GM23338 (cell line): ENCODE measurements at regions not wholly inside any gene's neighbourhood (a gene's known extent, or its start where the extent isn't known, plus 50 kb on each side); places are given as distances from the start of the nearest gene placed in this dataset.
"Not testable (repeated sequence)": the region's sequence is repeated elsewhere in the genome, so short reads cannot be mapped to it uniquely, and the experiment has no call there.

Experiments
- ATAC-seq: fragments of 200-7000 bp; cut with Tn5 transposase; 3 replicates; pipeline ENCODE4 v1.9.1; 2020
- DNase-seq: peaks from one replicate; pipeline ENCODE4 v3.0.0-alpha.2; 2015; ENCODE audit warnings: low spot score
- H2AFZ ChIP-seq: fragments of 200-600 bp; sonication (generic); 2 replicates; pipeline ENCODE4 v1.8.0; 2016; ENCODE audit warnings: antibody characterized with exemption, mild to moderate bottlenecking, moderate library complexity
- H3F3A ChIP-seq: fragments of 200-600 bp; sonication (generic); replicated peaks from 2 replicates; pipeline ENCODE4 v1.8.0; 2017; ENCODE audit warnings: antibody characterized with exemption, mixed run types, low read depth
- H3K27ac ChIP-seq: fragments of 200-600 bp; sonication (generic); 2 replicates; pipeline ENCODE4 v1.6.1; 2016; ENCODE audit warnings: low read depth
- H3K27me3 ChIP-seq: fragments of 200-600 bp; sonication (generic); 2 replicates; pipeline ENCODE4 v1.8.0; 2016; ENCODE audit warnings: mild to moderate bottlenecking, mixed run types, moderate library complexity; ENCODE audit not compliant: insufficient read depth
- H3K36me3 ChIP-seq: fragments of 200-600 bp; sonication (generic); 2 replicates; pipeline ENCODE4 v1.8.0; 2016; ENCODE audit warnings: mild to moderate bottlenecking; ENCODE audit not compliant: insufficient read depth
- H3K4me1 ChIP-seq: fragments of 200-600 bp; sonication (generic); 2 replicates; pipeline ENCODE4 v1.8.0; 2016; ENCODE audit warnings: mild to moderate bottlenecking, moderate library complexity; ENCODE audit not compliant: insufficient read depth
- H3K4me2 ChIP-seq: fragments of 200-600 bp; sonication (generic); 2 replicates; pipeline ENCODE4 v1.7.1; 2017; ENCODE audit warnings: mixed run types
- H3K4me3 ChIP-seq: fragments of 200-600 bp; sonication (generic); 2 replicates; pipeline ENCODE4 v1.6.1; 2016; ENCODE audit warnings: mixed run types
- H3K79me2 ChIP-seq: fragments of 200-600 bp; sonication (generic); replicated peaks from 2 replicates; pipeline ENCODE4 v1.8.0; 2017; ENCODE audit warnings: mild to moderate bottlenecking; ENCODE audit not compliant: insufficient read depth
- H3K9me2 ChIP-seq: fragments of 200-600 bp; sonication (generic); 2 replicates; pipeline ENCODE4 v1.8.0; 2017; ENCODE audit not compliant: insufficient read depth
- H4K20me1 ChIP-seq: fragments of 200-600 bp; sonication (generic); replicated peaks from 2 replicates; pipeline ENCODE4 v1.8.0; 2017; ENCODE audit warnings: mild to moderate bottlenecking; ENCODE audit not compliant: insufficient read depth
- H3K27ac Mint-ChIP-seq: 2 replicates; pipeline ENCODE4 v1.8.0; 2020; ENCODE audit warnings: inconsistent platforms, mild to moderate bottlenecking, moderate library complexity, mixed read lengths
- H3K27me3 Mint-ChIP-seq: 3 replicates; pipeline ENCODE4 v1.8.0; 2022; ENCODE audit warnings: low read depth, mild to moderate bottlenecking, moderate library complexity, mixed read lengths, inconsistent platforms; ENCODE audit not compliant: insufficient read depth, poor library complexity
- H3K36me3 Mint-ChIP-seq: 3 replicates; pipeline ENCODE4 v1.8.0; 2021; ENCODE audit warnings: low read depth, mild to moderate bottlenecking, inconsistent platforms, moderate library complexity, mixed read lengths
- H3K4me1 Mint-ChIP-seq: 3 replicates; pipeline ENCODE4 v1.8.0; 2020; ENCODE audit warnings: mild to moderate bottlenecking, inconsistent platforms, mixed read lengths
- H3K4me3 Mint-ChIP-seq: 3 replicates; pipeline ENCODE4 v1.8.0; 2021; ENCODE audit warnings: moderate library complexity, mild to moderate bottlenecking, inconsistent platforms, mixed read lengths
- H3K9me3 Mint-ChIP-seq: 3 replicates; pipeline ENCODE4 v1.8.0; 2020; ENCODE audit warnings: moderate library complexity, mild to moderate bottlenecking, inconsistent platforms, mixed read lengths
- CREB1 ChIP-seq: fragments of 250-450 bp; sonication (Bioruptor Pico); IDR thresholded peaks from 2 replicates; pipeline ENCODE4 v1.5.0; 2020; ENCODE audit warnings: low read depth, mild to moderate bottlenecking, moderate library complexity
- CTCF ChIP-seq, 2 experiments: fragments of 200-600 bp in 1 of 2; sonication (generic) in 1 of 2; conservative IDR thresholded peaks; 2 replicates each; pipeline versions ENCODE4 v1.5.1 to v1.6.1; 2016 to 2017; ENCODE audit warnings: antibody characterized with exemption in 2 of 2, low read depth in 2 of 2, mild to moderate bottlenecking in 2 of 2, moderate library complexity in 1 of 2
- ETS1 ChIP-seq: IDR thresholded peaks from 2 replicates; pipeline ENCODE4 v1.6.1; 2016; ENCODE audit warnings: antibody characterized with exemption
- EZH2 ChIP-seq: fragments of 200-600 bp; sonication (generic); IDR thresholded peaks from one replicate; pipeline ENCODE4 v1.8.0; 2017; ENCODE audit warnings: antibody characterized with exemption, mild to moderate bottlenecking, low read depth; ENCODE audit not compliant: unreplicated experiment
- JUNB ChIP-seq: IDR thresholded peaks from one replicate; pipeline ENCODE4 v1.6.1; 2016; ENCODE audit warnings: antibody characterized with exemption; ENCODE audit not compliant: unreplicated experiment
- NANOG ChIP-seq: IDR thresholded peaks from 2 replicates; pipeline ENCODE4 v1.6.1; 2016; ENCODE audit warnings: antibody characterized with exemption, borderline replicate concordance
- POLR2AphosphoS5 ChIP-seq: IDR thresholded peaks from 2 replicates; pipeline ENCODE4 v1.6.1; 2016; ENCODE audit warnings: antibody characterized with exemption, low read depth
- ZNF114 ChIP-seq: fragments of 250-450 bp; sonication (Bioruptor Pico); IDR thresholded peaks from 2 replicates; pipeline ENCODE4 v1.5.0; 2020; ENCODE audit warnings: mild to moderate bottlenecking, moderate library complexity
- ZNF331 ChIP-seq: fragments of 250-450 bp; sonication (Bioruptor Pico); IDR thresholded peaks from 2 replicates; pipeline ENCODE4 v1.5.0; 2020; ENCODE audit warnings: low read depth, mild to moderate bottlenecking, moderate library complexity
- ZNF462 ChIP-seq: fragments of 250-450 bp; sonication (Bioruptor Pico); IDR thresholded peaks from 2 replicates; pipeline ENCODE4 v1.5.0; 2020; ENCODE audit warnings: mild to moderate bottlenecking, moderate library complexity

- DNase-seq, H3K9me3 Mint-ChIP-seq, H4K20me1 ChIP-seq, H3K27ac Mint-ChIP-seq, H3K27ac ChIP-seq, H3K4me1 Mint-ChIP-seq, H3K4me2 ChIP-seq, H3K9me2 ChIP-seq, H3K79me2 ChIP-seq, H3K27me3 Mint-ChIP-seq, H3K4me1 ChIP-seq, H3K36me3 ChIP-seq, ATAC-seq, H3F3A ChIP-seq, H3K4me3 Mint-ChIP-seq, H3K27me3 ChIP-seq, H3K4me3 ChIP-seq, H2AFZ ChIP-seq: not testable (repeated sequence)
- peaks cover 11% of the 10 kb centered on the region for H3K36me3 Mint-ChIP-seq
These were observed 1196.5 kb upstream of the FAM98A start for GRCh38 chr2:34795586-34795985.

- no peaks in the 10 kb centered on the region for H3K36me3 ChIP-seq
- DNase-seq (no peak), ATAC-seq (no peak)
- Mint-ChIP-seq H3K27ac (no peak overlapping the region), H3K4me3 (no peak overlapping the region), H3K4me1 (peaks cover 12% of the 10 kb centered on the region), H3K36me3 (peaks cover 11% of the 10 kb centered on the region), H3K27me3 (peaks cover 6% of the 10 kb centered on the region), H3K9me3 (peaks cover 11% of the 10 kb centered on the region; the same call in 2 of the 3 replicates)
- H3F3A ChIP-seq: no peaks in the 10 kb centered on the region
- H3K4me3 ChIP-seq: no peak overlapping the region
- no peaks in the 10 kb centered on the region for H4K20me1 ChIP-seq
- no peak overlapping the region for H3K4me2 ChIP-seq
- no peaks in the 10 kb centered on the region; the same call in 1 of the 2 replicates for H3K4me1 ChIP-seq
- H2AFZ ChIP-seq: no peak overlapping the region
- peaks cover 5% of the 10 kb centered on the region; the same call in 1 of the 2 replicates for H3K9me2 ChIP-seq
- H3K79me2 ChIP-seq: no peaks in the 10 kb centered on the region
- no peaks in the 10 kb centered on the region for H3K27me3 ChIP-seq
- no peak overlapping the region for H3K27ac ChIP-seq
- TF ChIP-seq POLR2AphosphoS5 (no peak), EZH2 (no peak), CTCF (conservative IDR thresholded peaks at IDR 0.05; ENCODE audit: low read depth in 2 of 2) (no peak), NANOG (no peak), ZNF114 (CRISPR knock-in tag) (no peak), ZNF462 (no peak), ETS1 (no peak), ZNF331 (no peak), CREB1 (CRISPR knock-in tag) (no peak), JUNB (no peak)
These were observed 1190.1 kb upstream of the FAM98A start for GRCh38 chr2:34789169-34789568.
